Spleen (tissue), 11 donors: ENCODE measurements at regions not wholly inside any gene's neighbourhood (a gene's known extent, or its start where the extent isn't known, plus 50 kb on each side); places are given as distances from the start of the nearest gene placed in this dataset.

Source experiments
- DNase-seq: peaks from one replicate; pipeline ENCODE4 v3.0.0-alpha.2; 2020
- H3K27ac ChIP-seq, 8 donors: fragments of 200-600 bp; sonication (generic) in 7 of 8; 1 replicate in 4 of 8; 2 replicates in 4 of 8; pipeline versions ENCODE4 v1.5.0 to v1.8.0; 2016 to 2021; ENCODE audit warnings: inconsistent platforms in 4 of 8, mild to moderate bottlenecking in 4 of 8, moderate library complexity in 1 of 8
- H3K27me3 ChIP-seq, 7 donors: fragments of 200-600 bp; sonication (generic) in 6 of 7; replicated peaks in 1 of 7; 1 replicate in 4 of 7; 2 replicates in 3 of 7; pipeline versions ENCODE4 v1.5.0 to v1.8.0; 2016 to 2021; ENCODE audit warnings: inconsistent platforms in 3 of 7, mild to moderate bottlenecking in 1 of 7
- H3K36me3 ChIP-seq, 6 donors: fragments of 200-600 bp; sonication (generic) in 5 of 6; 1 replicate in 4 of 6; 2 replicates in 2 of 6; pipeline versions ENCODE4 v1.5.0 to v1.8.0; 2016 to 2021; ENCODE audit warnings: inconsistent platforms in 2 of 6
- H3K4me1 ChIP-seq, 6 donors: fragments of 200-600 bp; sonication (generic) in 5 of 6; 1 replicate in 3 of 6; 2 replicates in 3 of 6; pipeline versions ENCODE4 v1.5.0 to v1.8.0; 2016 to 2021; ENCODE audit warnings: inconsistent platforms in 3 of 6
- H3K4me3 ChIP-seq, 8 donors: fragments of 200-600 bp; sonication (generic) in 7 of 8; 1 replicate in 4 of 8; 2 replicates in 4 of 8; pipeline versions ENCODE4 v1.5.0 to v1.8.0; 2016 to 2021; ENCODE audit warnings: inconsistent platforms in 4 of 8, mild to moderate bottlenecking in 4 of 8, moderate library complexity in 2 of 8
- H3K9me3 ChIP-seq, 8 donors: fragments of 200-600 bp; sonication (generic) in 7 of 8; 1 replicate in 4 of 8; 2 replicates in 4 of 8; pipeline versions ENCODE4 v1.5.0 to v1.8.0; 2016 to 2021; ENCODE audit warnings: inconsistent platforms in 4 of 8
- CTCF ChIP-seq, 11 experiments: fragments of 200-600 bp in 7 of 11; fragments of 450-650 bp in 4 of 11; sonication (generic) in 4 of 11; IDR thresholded peaks in 8 of 11; conservative IDR thresholded peaks in 3 of 11; 1 replicate in 7 of 11; 2 replicates in 4 of 11; pipeline versions ENCODE4 v1.4.0 to v1.8.0; 2016 to 2021; ENCODE audit warnings: antibody characterized with exemption in 11 of 11, inconsistent platforms in 4 of 11, mild to moderate bottlenecking in 1 of 11
- POLR2A ChIP-seq, 3 donors: fragments of 450-650 bp; IDR thresholded peaks; one replicate each; pipeline ENCODE4 v1.5.1; 2017; ENCODE audit warnings: antibody characterized with exemption in 3 of 3, mild to moderate bottlenecking in 1 of 3
- POLR2AphosphoS5 ChIP-seq, 3 donors: sonication (generic); formaldehyde crosslinking; IDR thresholded peaks; one replicate each; pipeline ENCODE4 v1.5.1; 2017; ENCODE audit warnings: antibody characterized with exemption in 3 of 3
- WGBS, 5 donors: extraction: QIAGEN DNeasy Blood & Tissue Kit in 3 of 5; methylation state at CpG; one replicate each; pipeline versions ENCODE4 v1.1.5 to v1.1.7; 2013 to 2018; 5-methylcytosine and 5-hydroxymethylcytosine counted together
- intact Hi-C: fragments of 100-400 bp; cut with DNase I; formaldehyde crosslinking; loops from one replicate; pipeline ENCODE4 v1.15.0; 2023; ENCODE audit warnings: low total_unique reads
- donor health status: healthy with polysubstance abuse.
- donor health status: DM: no; HTN: no; CAD: no; lungs with moderate emphysema.
- donor health status: DM: no; HTN: no; CAD: no.
- donor health status: Bipolar disorder and iron deficiency.
- donor health status: healthy.
- donor health status: DM: no; HTN: no; CAD: no.
- donor health status: DM: yes; HTN: yes; CAD: no.

GRCh38 chr14:83988275-83988674 lies 1541.7 kb upstream of the FLRT2 start:
- H3K27me3 ChIP-seq: no peaks in the 10 kb centered on the region
- no peak overlapping the region for H3K4me3 ChIP-seq
- no peak overlapping the region for H3K27ac ChIP-seq
- intact Hi-C loops: no loop called here
- WGBS, 5 donors: 43 to 78% (median 57%) methylated on average over 3 of the region's 3 CpGs
- H3K9me3 ChIP-seq: peaks cover 0 to 14% (median 0%) of the 10 kb centered on the region in 8 donors
- no peaks in the 10 kb centered on the region for H3K36me3 ChIP-seq
- TF ChIP-seq POLR2A (IDR thresholded peaks at IDR 0.05): no peak
- no peak for TF ChIP-seq POLR2AphosphoS5 (IDR thresholded peaks at IDR 0.05)
- TF ChIP-seq CTCF (IDR thresholded peaks at IDR 0.05 in 8 of 11, conservative IDR thresholded peaks at IDR 0.05 in 3 of 11): no peak
- DNase-seq: no peak
- H3K4me1 ChIP-seq: no peaks in the 10 kb centered on the region

GRCh38 chr14:83991666-83992065 lies 1538.3 kb upstream of the FLRT2 start:
- Histone ChIP-seq H3K27ac (no peak overlapping the region), H3K27me3 (no peaks in the 10 kb centered on the region), H3K4me1 (no peaks in the 10 kb centered on the region), H3K4me3 (no peak overlapping the region), H3K36me3 (no peaks in the 10 kb centered on the region), H3K9me3 (peaks cover 0 to 7% (median 0%) of the 10 kb centered on the region in 8 donors)
- WGBS, 5 donors: 74 to 86% (median 78%) methylated on average over 3 of the region's 3 CpGs
- no peak for DNase-seq
- intact Hi-C loops: no loop called here
- TF ChIP-seq POLR2A (IDR thresholded peaks at IDR 0.05) (no peak), POLR2AphosphoS5 (IDR thresholded peaks at IDR 0.05) (no peak), CTCF (IDR thresholded peaks at IDR 0.05 in 8 of 11, conservative IDR thresholded peaks at IDR 0.05 in 3 of 11) (no peak)

GRCh38 chr14:83992857-83993256 lies 1537.1 kb upstream of the FLRT2 start:
- TF ChIP-seq POLR2A (IDR thresholded peaks at IDR 0.05): no peak
- TF ChIP-seq POLR2AphosphoS5 (IDR thresholded peaks at IDR 0.05): no peak
- no peak for TF ChIP-seq CTCF (IDR thresholded peaks at IDR 0.05 in 8 of 11, conservative IDR thresholded peaks at IDR 0.05 in 3 of 11)
- Histone ChIP-seq H3K27me3 (no peaks in the 10 kb centered on the region), H3K4me3 (no peak overlapping the region), H3K9me3 (peaks cover 0 to 7% (median 0%) of the 10 kb centered on the region in 8 donors), H3K4me1 (no peaks in the 10 kb centered on the region), H3K36me3 (no peaks in the 10 kb centered on the region), H3K27ac (no peak overlapping the region)
- intact Hi-C loops: no loop called here
- DNase-seq: no peak
- 69 to 92% (median 89%) methylated on average over 3 of the region's 3 CpGs for whole genome bisulfite sequencing, 5 donors

GRCh38 chr14:83993545-83993944 lies 1536.4 kb upstream of the FLRT2 start:
- TF ChIP-seq CTCF (IDR thresholded peaks at IDR 0.05 in 8 of 11, conservative IDR thresholded peaks at IDR 0.05 in 3 of 11): no peak
- TF ChIP-seq POLR2AphosphoS5 (IDR thresholded peaks at IDR 0.05): no peak
- no peak for TF ChIP-seq POLR2A (IDR thresholded peaks at IDR 0.05)
- Histone ChIP-seq H3K4me3 (no peak overlapping the region), H3K27ac (no peak overlapping the region), H3K9me3 (peaks cover 0 to 7% (median 0%) of the 10 kb centered on the region in 8 donors), H3K36me3 (no peaks in the 10 kb centered on the region), H3K4me1 (no peaks in the 10 kb centered on the region), H3K27me3 (no peaks in the 10 kb centered on the region)
- intact Hi-C loops: no loop called here
- 75 to 90% (median 79%) methylated on average over 2 of the region's 2 CpGs for WGBS, 5 donors
- no peak for DNase-seq
